Hepatocyte (in vitro differentiated cells): ENCODE measurements at regions not wholly inside any gene's neighbourhood (a gene's known extent, or its start where the extent isn't known, plus 50 kb on each side); places are given as distances from the start of the nearest gene placed in this dataset.
"Not testable (repeated sequence)": the region's sequence is repeated elsewhere in the genome, so short reads cannot be mapped to it uniquely, and the experiment has no call there.

Source experiments
- DNase-seq: peaks from one replicate; pipeline ENCODE4 v3.0.0-alpha.2; 2016; ENCODE audit warnings: low spot score
- H2AFZ ChIP-seq: fragments of 200-600 bp; sonication (generic); 2 replicates; pipeline ENCODE4 v1.6.0; 2016; ENCODE audit warnings: antibody characterized with exemption, mild to moderate bottlenecking
- H3K27ac ChIP-seq: fragments of 200-600 bp; sonication (generic); 2 replicates; pipeline ENCODE4 v1.5.1; 2016; ENCODE audit warnings: mild to moderate bottlenecking
- H3K27me3 ChIP-seq: fragments of 200-600 bp; sonication (generic); 2 replicates; pipeline ENCODE4 v1.6.1; 2016
- H3K36me3 ChIP-seq: fragments of 200-600 bp; sonication (generic); replicated peaks from 2 replicates; pipeline ENCODE4 v1.5.1; 2016; ENCODE audit warnings: low read depth; ENCODE audit not compliant: insufficient read depth
- H3K4me1 ChIP-seq: fragments of 200-600 bp; sonication (generic); 2 replicates; pipeline ENCODE4 v1.5.1; 2016; ENCODE audit warnings: mild to moderate bottlenecking, moderate library complexity; ENCODE audit not compliant: insufficient read depth
- H3K4me2 ChIP-seq: fragments of 200-600 bp; sonication (generic); 2 replicates; pipeline ENCODE4 v1.6.0; 2016
- H3K4me3 ChIP-seq: fragments of 200-600 bp; sonication (generic); 2 replicates; pipeline ENCODE4 v1.5.1; 2016; ENCODE audit warnings: mild to moderate bottlenecking
- H3K79me2 ChIP-seq: fragments of 200-600 bp; sonication (generic); 2 replicates; pipeline ENCODE4 v1.6.0; 2017; ENCODE audit warnings: mild to moderate bottlenecking
- H3K9me2 ChIP-seq: fragments of 200-600 bp; sonication (generic); replicated peaks from 2 replicates; pipeline ENCODE4 v1.6.0; 2017; ENCODE audit warnings: mild to moderate bottlenecking; ENCODE audit not compliant: insufficient read depth
- H3K9me3 ChIP-seq: fragments of 200-600 bp; sonication (generic); 2 replicates; pipeline ENCODE4 v1.5.1; 2016; ENCODE audit warnings: low read depth, mild to moderate bottlenecking
- H4K20me1 ChIP-seq: fragments of 200-600 bp; sonication (generic); 2 replicates; pipeline ENCODE4 v1.6.0; 2016; ENCODE audit warnings: mild to moderate bottlenecking; ENCODE audit not compliant: insufficient read depth, poor library complexity, severe bottlenecking
- EZH2 ChIP-seq: fragments of 200-600 bp; sonication (generic); IDR thresholded peaks from 2 replicates; pipeline ENCODE4 v1.6.1; 2016; ENCODE audit warnings: antibody characterized with exemption, mild to moderate bottlenecking, borderline replicate concordance
- EZH2phosphoT487 ChIP-seq: fragments of 200-600 bp; sonication (generic); IDR thresholded peaks from one replicate; pipeline ENCODE4 v1.6.1; 2018; ENCODE audit warnings: antibody characterized with exemption, mild to moderate bottlenecking, low read depth, moderate library complexity; ENCODE audit not compliant: unreplicated experiment, severe bottlenecking
- WGBS: methylation state at CpG from one replicate; pipeline ENCODE4 v1.1.6; 2016; ENCODE audit warnings: low lambda C conversion rate; ENCODE audit errors: missing lambda C conversion rate; 5-methylcytosine and 5-hydroxymethylcytosine counted together
- TF ChIP-seq, protein P1 (sequence below): fragments of 200-600 bp; sonication (generic); IDR thresholded peaks from 2 replicates; pipeline ENCODE4 v1.5.1; 2016; ENCODE audit warnings: antibody characterized with exemption, mild to moderate bottlenecking; ENCODE audit not compliant: poor library complexity

GRCh38 chr7:25698451-25699113 lies 453.4 kb upstream of the NFE2L3 start:
- WGBS: 81% methylated on average over 5 of the region's 5 CpGs
- H3K4me1 ChIP-seq: no peaks in the 10 kb centered on the region
- no peak overlapping the region for H3K4me3 ChIP-seq
- DNase-seq: no peak
- H3K27me3 ChIP-seq: no peaks in the 10 kb centered on the region
- no peak overlapping the region for H2AFZ ChIP-seq
- H3K27ac ChIP-seq: no peak overlapping the region
- no peaks in the 10 kb centered on the region for H3K9me3 ChIP-seq
- no peaks in the 10 kb centered on the region for H3K79me2 ChIP-seq
- H3K36me3 ChIP-seq: no peaks in the 10 kb centered on the region
- no peak overlapping the region for H3K4me2 ChIP-seq
- no peaks in the 10 kb centered on the region for H3K9me2 ChIP-seq
- TF ChIP-seq, protein P1, sequence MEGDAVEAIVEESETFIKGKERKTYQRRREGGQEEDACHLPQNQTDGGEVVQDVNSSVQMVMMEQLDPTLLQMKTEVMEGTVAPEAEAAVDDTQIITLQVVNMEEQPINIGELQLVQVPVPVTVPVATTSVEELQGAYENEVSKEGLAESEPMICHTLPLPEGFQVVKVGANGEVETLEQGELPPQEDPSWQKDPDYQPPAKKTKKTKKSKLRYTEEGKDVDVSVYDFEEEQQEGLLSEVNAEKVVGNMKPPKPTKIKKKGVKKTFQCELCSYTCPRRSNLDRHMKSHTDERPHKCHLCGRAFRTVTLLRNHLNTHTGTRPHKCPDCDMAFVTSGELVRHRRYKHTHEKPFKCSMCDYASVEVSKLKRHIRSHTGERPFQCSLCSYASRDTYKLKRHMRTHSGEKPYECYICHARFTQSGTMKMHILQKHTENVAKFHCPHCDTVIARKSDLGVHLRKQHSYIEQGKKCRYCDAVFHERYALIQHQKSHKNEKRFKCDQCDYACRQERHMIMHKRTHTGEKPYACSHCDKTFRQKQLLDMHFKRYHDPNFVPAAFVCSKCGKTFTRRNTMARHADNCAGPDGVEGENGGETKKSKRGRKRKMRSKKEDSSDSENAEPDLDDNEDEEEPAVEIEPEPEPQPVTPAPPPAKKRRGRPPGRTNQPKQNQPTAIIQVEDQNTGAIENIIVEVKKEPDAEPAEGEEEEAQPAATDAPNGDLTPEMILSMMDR: no peak
- TF ChIP-seq EZH2: no peak
- H4K20me1 ChIP-seq: no peaks in the 10 kb centered on the region

DNA sequence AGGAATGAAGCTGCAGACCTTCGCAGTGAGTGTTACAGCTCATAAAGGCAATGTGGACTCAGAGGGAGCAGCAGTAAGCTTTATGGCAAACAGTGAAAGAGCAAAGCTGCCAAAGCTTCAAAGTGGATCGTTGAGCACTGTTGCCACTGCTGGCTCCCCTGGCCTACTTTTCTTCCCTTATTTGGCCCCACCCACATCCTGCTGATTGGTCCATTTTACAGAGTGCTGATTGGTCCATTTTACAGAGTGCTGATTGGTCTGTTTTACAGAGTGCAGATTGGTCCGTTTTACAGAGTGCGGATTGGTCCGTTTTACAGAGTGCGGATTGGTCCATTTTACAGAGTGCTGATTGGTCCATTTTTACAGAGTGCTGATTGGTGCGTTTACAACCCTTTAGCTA lies 451.9 kb upstream of the NFE2L3 start:
- not testable (repeated sequence) for H3K27me3 ChIP-seq, H2AFZ ChIP-seq, H3K79me2 ChIP-seq, H3K4me1 ChIP-seq, H3K27ac ChIP-seq, DNase-seq, H3K9me3 ChIP-seq, H4K20me1 ChIP-seq, H3K9me2 ChIP-seq, H3K4me3 ChIP-seq, H3K36me3 ChIP-seq, H3K4me2 ChIP-seq
- 95% methylated on average over 7 of the region's 7 CpGs for WGBS

GRCh38 chr7:25704413-25704812 lies 447.6 kb upstream of the NFE2L3 start:
- no peak overlapping the region for H3K4me3 ChIP-seq
- DNase-seq: no peak
- H3K27ac ChIP-seq: no peak overlapping the region
- H3K9me3 ChIP-seq: no peaks in the 10 kb centered on the region
- WGBS: 87% methylated on average over 8 of the region's 8 CpGs
- TF ChIP-seq EZH2phosphoT487 (no peak), EZH2 (no peak)
- TF ChIP-seq, protein P1: no peak
- no peaks in the 10 kb centered on the region for H4K20me1 ChIP-seq
- no peak overlapping the region for H3K4me2 ChIP-seq
- no peak overlapping the region for H2AFZ ChIP-seq
- H3K9me2 ChIP-seq: no peaks in the 10 kb centered on the region
- H3K36me3 ChIP-seq: no peaks in the 10 kb centered on the region
- H3K27me3 ChIP-seq: no peaks in the 10 kb centered on the region
- H3K79me2 ChIP-seq: no peaks in the 10 kb centered on the region
- H3K4me1 ChIP-seq: peaks cover 3% of the 10 kb centered on the region

GRCh38 chr7:25706764-25707163 lies 445.2 kb upstream of the NFE2L3 start:
- H3K4me2 ChIP-seq: no peak overlapping the region
- H3K9me2 ChIP-seq: no peaks in the 10 kb centered on the region
- WGBS: 94% methylated on average over 5 of the region's 5 CpGs
- H3K27me3 ChIP-seq: no peaks in the 10 kb centered on the region
- H3K36me3 ChIP-seq: no peaks in the 10 kb centered on the region
- no peak overlapping the region for H2AFZ ChIP-seq
- H3K4me1 ChIP-seq: peaks cover 3% of the 10 kb centered on the region
- no peaks in the 10 kb centered on the region for H3K79me2 ChIP-seq
- no peak overlapping the region for H3K27ac ChIP-seq
- no peaks in the 10 kb centered on the region for H4K20me1 ChIP-seq
- H3K9me3 ChIP-seq: no peaks in the 10 kb centered on the region
- no peak overlapping the region for H3K4me3 ChIP-seq
- no peak for DNase-seq
- TF ChIP-seq, protein P1: no peak
- TF ChIP-seq EZH2 (no peak), EZH2phosphoT487 (no peak)
